ENCODE measurements at regions not wholly inside any gene's neighbourhood (a gene's known extent, or its start where the extent isn't known, plus 50 kb on each side); places are given as distances from the start of the nearest gene placed in this dataset.

DNA sequence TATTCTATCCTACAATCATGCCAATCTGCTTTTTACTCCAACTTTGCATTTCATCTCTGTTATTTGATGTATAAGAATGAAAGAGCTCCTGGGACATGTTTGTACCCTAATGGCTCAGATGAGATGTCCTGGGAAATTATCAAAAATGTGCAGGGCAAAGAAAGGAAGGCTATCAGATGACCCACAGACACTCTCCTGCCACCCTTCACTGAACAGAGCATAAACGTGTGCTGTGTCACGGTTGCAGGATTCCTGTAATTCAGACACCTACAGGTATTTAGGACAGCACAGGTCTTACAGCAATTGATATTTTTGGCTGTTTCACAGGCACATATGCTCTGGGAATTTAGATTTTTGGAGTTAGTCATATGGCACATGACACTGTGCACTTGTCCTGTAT lies 149.2 kb upstream of the GAS1 start:
- TF ChIP-seq, protein P1, sequence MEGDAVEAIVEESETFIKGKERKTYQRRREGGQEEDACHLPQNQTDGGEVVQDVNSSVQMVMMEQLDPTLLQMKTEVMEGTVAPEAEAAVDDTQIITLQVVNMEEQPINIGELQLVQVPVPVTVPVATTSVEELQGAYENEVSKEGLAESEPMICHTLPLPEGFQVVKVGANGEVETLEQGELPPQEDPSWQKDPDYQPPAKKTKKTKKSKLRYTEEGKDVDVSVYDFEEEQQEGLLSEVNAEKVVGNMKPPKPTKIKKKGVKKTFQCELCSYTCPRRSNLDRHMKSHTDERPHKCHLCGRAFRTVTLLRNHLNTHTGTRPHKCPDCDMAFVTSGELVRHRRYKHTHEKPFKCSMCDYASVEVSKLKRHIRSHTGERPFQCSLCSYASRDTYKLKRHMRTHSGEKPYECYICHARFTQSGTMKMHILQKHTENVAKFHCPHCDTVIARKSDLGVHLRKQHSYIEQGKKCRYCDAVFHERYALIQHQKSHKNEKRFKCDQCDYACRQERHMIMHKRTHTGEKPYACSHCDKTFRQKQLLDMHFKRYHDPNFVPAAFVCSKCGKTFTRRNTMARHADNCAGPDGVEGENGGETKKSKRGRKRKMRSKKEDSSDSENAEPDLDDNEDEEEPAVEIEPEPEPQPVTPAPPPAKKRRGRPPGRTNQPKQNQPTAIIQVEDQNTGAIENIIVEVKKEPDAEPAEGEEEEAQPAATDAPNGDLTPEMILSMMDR (IDR thresholded peaks at IDR 0.05): no peak
- TF ChIP-seq POLR2A (IDR thresholded peaks at IDR 0.05; ENCODE audit: low read depth): no peak
- TF ChIP-seq POLR2AphosphoS5 (IDR thresholded peaks at IDR 0.05): no peak

All from esophagus muscularis mucosa (tissue), 3 donors.